Activated CD4-positive, CD25-positive, alpha-beta regulatory T cell treated with anti-CD3 and anti-CD28 coated beads, Interleukin-2, amount 50 U/mL, for 72 hours (primary cell): ENCODE measurements at regions not wholly inside any gene's neighbourhood (a gene's known extent, or its start where the extent isn't known, plus 50 kb on each side); places are given as distances from the start of the nearest gene placed in this dataset.
"Not testable (repeated sequence)": the region's sequence is repeated elsewhere in the genome, so short reads cannot be mapped to it uniquely, and the experiment has no call there.

Experiments
- DNase-seq: peaks from one replicate; pipeline ENCODE4 v3.0.0; 2021

GRCh38 chr9:105116052-105116868, 128.2 kb upstream of the SLC44A1 start:
- DNase-seq: no peak

DNA sequence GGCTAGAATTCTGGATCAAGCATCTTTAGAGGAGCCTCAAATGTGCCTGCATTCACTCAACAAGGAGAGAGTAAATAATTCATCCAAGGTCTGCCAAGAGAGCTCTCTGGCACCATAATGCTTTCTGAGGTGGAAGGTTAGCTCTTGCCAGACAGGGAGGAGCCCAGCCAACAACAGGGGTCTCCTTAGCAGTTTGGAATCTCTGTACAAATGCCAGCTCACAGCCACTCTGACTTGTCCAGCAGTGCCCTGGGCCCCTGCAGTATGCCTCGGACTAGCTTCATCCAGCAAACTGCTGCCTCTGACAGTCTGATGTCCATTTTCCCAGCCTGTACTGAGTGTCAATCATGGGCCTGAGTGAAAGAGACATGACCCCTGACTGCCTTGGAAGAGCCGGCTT, 127.2 kb upstream of the SLC44A1 start:
- DNase-seq: no peak

DNA sequence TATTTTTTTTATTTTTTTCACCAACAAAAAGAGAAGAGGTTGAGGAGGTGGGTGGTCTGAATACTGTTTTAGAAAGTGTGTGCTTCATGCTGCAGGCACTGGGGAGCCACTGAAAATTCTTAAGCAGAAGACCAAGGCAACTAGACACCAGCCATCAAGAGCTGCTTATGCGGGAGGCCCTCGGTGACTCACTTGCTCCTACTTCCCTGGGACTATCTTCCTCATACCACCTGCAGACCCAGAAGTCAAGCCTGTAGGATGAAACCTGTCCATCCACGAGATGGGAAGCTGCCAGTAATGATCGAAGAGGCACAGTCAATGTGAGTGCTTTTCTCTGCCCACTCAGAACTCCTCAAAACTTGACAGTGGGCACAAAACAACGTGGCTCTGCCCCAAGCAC, 125.8 kb upstream of the SLC44A1 start:
- no peak for DNase-seq

DNA sequence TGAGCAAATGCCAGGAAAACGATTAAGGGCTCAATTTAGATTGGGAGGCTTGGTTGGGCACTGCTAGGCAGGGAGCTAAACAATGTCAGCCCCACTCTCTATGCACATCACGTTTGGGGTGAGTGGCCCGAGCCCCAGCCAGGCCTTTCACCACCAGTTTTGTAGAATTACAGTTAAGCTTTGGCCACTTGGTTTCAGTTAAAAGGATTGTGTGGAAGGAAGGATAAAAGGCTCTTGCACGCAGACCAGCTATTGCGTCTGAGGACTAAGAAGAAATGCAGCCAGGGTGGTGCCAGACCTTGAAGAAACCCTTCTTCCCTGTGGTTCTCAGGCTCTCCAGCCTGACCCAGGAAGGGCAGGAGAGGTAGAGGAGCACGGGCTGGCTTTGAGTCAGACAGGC, 125.3 kb upstream of the SLC44A1 start:
- DNase-seq: no peak

GRCh38 chr9:105121861-105122430, 122.5 kb upstream of the SLC44A1 start:
- DNase-seq: no peak

DNA sequence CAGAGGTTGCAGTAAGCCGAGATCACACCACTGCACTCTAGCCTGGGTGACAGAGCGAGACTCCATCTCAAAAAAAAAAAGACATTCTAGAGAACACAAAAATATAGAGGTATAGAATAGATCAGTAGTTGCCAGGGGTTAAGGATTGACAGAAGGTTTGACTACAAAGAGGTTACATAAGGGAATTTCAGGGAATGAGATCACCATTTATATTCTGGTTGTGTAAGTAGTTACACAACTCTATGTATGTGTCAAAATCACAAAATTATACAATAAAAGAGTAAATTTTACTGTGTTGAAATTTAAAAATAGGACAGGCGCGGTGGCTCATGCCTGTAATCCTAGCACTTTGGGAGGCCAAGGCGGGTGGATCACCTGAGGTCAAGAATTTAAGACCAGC, 119.9 kb upstream of the SLC44A1 start:
- DNase-seq: not testable (repeated sequence)

GRCh38 chr9:105126226-105126625, 118.2 kb upstream of the SLC44A1 start:
- DNase-seq: no peak

GRCh38 chr9:105127863-105128220, 116.6 kb upstream of the SLC44A1 start:
- DNase-seq: no peak

DNA sequence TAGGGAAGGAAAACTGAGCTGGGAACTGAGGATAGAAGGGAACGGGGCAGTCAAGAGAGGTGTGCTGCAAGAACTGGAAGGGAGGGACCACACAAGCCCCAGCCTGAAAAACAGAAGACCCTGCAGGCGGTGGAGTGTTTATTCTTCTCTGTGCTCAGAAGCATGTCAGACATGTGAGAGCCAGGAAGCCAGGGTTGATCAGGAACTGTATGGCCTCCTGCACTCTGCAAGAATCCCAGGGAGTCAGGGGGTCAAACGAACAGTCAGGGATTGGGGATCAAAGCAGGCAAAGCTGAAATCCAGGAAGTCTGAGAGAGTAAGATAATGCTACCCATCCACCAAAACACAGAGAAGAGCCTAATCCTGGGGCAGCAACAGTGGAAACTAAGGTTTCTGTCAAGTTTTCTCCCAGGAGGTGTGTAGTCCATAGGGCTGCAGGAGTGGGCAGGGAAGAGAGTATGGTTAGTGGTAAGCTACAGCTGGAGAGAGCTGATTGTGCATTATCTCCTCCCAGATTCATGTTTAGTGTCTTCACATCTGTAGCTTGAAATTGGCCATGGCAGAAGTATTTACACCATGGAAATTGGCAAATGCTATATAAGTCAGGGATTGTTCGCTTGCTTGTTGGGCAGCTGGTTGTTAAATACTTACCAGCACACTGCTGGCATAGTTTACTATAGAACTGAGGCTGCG, 115.4 kb upstream of the SLC44A1 start:
- no peak for DNase-seq

GRCh38 chr9:105129731-105130130, 114.7 kb upstream of the SLC44A1 start:
- no peak for DNase-seq

DNA sequence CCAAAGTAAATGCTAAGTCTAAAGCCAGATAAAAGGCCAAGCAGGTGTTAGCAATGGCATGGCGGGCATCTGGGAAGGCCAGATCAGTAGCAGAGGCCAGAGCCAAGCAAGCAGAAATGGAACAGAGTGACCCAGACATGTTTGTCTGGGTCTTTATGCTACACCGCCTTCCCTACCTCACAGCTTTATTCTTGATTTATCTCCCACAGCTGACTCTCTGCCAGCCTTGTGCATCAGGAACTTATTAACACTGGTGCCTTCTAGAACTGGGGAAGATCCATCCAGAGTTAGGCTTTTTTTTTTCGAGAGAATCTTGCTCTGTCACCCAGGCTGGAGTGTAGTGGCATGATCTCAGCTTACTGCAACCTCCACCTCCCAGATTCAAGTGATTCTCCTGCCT, 112.5 kb upstream of the SLC44A1 start:
- DNase-seq: no peak

DNA sequence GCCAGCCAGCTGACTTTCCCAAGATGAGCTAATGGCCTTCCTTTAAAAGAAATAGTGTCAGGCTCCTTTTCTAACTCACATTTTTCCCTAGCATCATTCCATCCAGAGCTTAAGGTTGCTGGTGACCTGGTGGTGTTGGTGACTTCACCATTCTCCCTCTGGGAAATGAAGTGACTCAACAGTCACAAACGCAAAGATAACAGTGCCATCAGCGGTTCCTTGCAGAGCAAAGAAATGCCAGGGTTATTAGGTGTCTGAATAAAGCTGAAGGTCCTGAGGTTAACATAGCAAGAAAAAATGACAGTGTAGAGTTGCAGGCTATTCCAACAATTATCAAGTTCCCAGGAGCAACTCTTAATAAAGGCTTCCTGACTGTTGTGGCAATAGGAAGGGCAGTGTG, 111.8 kb upstream of the SLC44A1 start:
- no peak for DNase-seq

- DNase-seq: no peak
These were observed 106.1 kb upstream of the SLC44A1 start for GRCh38 chr9:105138306-105138801.

GRCh38 chr9:105141146-105141975, 103.1 kb upstream of the SLC44A1 start:
- DNase-seq: no peak

DNA sequence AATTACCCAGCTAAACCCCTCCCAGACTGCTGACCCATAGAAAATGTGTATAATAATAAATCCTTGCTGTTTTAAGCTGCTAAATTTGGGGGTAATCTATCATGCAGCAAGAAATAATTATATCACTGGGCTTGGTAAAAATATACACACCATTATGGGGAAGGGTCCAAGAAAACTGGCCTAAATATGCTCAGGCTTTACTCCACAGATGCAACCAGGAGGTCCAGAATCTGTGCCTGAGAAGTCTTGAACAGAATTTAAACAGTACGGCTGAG, 102.5 kb upstream of the SLC44A1 start:
- DNase-seq: no peak

GRCh38 chr9:105142406-105143135, 101.9 kb upstream of the SLC44A1 start:
- DNase-seq: no peak

DNA sequence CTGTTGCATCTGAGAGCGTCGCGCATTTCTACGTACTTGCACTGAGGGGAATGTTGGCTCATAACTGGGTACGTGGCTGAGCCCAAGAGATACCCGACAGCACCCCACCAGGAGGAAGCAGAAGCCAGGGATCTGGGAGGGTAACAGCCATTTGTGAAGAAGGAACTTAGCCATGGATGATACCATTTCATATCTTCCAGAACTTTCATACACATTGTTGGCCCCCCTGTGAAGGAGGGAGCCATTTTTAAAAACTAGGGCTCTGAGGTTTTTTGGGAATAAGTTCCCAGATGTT, 101.4 kb upstream of the SLC44A1 start:
- no peak for DNase-seq

DNA sequence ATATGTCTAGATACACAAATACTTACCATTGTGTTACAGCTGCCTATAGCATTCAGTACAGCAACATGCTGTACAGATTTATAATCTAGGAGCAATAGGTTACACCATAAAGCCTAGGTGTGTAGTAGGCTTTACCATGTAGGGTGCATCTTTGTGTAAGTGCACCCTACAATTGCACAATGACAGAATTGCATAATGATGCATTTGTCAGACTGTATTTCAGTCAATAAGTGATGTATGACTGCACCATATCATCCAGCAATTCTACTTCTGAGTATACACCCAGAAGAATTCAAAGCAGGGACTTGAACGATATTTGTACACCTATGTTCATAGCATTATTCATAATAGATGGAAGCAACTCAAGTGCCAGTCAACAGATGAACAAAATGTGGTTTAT, 100.4 kb upstream of the SLC44A1 start:
- no peak for DNase-seq

- no peak for DNase-seq
These were observed 99.6 kb upstream of the SLC44A1 start for GRCh38 chr9:105144841-105145240.

DNA sequence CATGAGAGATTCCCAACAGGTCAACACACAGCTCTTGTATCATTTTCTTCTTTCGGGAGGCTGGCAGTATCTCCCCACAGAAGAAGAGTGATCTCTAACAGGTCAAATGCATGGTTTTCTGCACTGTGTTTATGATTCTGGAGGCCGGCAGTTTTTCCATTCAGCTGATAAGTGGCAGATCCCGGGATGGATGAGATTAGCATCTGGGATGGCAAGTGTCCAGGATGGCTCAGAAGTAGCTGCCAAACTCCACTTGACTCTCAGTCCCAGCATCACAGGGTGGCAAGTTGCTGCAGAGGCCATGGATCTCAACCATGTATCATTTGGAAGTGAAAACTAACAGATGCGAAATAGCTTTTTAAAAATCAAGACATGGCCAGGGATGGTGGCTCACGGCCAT, 97.8 kb upstream of the SLC44A1 start:
- no peak for DNase-seq

DNA sequence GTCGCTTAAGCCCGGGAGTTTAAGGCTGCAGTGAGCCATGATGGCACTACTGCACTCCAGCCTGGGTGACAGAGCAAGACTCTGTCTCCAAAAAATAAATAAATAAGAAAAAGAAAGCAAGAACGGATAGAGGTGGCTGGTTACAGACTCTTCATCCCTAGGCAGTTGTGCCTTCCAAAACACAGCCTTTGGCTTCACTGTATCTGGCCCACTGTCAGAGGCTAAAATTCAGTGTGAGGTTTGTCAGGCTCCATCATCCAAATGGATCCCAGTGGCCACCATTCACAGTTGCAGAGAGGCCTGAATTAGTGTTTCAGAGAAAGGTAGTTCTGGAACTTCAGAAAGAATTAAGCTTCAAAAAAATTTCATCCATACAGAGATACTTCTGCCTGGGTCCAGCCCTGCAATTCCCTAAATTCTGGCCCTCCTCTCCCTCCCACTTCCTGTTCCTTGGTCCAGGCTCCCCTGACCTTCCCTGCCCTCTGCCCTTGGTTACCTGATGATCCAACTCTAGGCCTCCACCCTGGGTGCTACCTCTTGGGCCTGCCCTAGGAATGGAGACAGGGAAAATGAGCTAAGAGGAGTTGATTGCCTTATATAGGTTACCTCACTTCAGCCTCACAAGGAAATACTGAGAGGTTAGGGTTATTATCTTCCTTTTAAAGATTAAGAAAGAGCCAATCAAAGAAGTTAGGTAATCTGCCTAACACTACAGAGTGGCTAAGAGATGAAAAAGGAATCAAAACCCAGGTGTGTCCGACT, 97.2 kb upstream of the SLC44A1 start:
- DNase-seq: no peak

DNA sequence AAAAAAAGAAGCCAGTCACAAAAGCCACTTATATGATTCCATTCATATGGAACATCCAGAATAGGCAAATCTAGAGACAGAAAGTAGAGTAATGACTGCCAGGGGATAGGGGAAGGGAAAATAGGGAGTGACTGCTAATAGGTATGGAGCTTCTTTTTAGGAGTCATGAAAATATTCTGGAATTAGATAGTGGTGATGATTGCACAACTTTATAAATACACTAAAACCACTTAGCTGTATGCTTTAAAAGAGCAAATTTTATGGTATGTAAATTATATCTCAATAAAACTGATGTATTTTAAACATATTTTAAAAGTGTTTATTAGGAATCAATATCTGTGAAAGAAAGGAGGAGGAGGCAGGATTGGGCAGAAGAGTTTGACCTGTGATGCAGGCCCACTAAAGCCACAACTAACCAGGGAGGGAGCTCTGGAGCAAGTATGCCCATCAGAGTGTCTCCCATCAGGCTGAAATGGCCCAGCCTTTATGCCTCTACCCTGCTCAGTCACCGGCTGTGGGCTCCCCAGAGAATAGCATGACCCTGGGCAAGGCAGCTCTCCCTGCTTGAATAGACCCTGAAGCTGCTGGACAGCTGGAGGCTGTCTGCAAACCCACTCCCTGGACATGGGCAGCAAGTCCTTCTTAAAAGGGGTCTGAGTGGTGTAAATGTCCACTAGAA, 96.0 kb upstream of the SLC44A1 start:
- no peak for DNase-seq
